ENCODE measurements at regions not wholly inside any gene's neighbourhood (a gene's known extent, or its start where the extent isn't known, plus 50 kb on each side); places are given as distances from the start of the nearest gene placed in this dataset.

DNA sequence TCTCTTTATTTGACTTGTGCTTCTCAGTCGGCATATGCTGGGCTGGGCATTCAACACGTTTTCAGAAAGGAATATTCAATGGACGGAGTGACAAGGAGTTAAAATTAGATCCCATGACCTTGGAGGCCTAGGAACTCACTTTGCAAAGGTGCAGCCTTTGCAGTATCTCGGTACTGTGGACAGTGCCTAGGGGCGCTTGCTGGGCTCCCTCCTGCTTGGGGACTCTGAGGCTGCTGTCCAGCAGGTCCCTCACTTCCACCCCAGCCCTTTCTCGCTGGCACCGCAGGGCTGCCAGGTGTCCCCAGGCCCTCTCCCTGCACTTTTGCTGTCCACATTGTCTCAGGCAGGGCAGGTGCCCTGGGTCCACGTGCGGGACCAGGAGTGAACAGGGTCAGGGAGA is 255.5 kb upstream of the B3GAT1 start:
- H3K4me1 Mint-ChIP-seq: no peaks in the 10 kb centered on the region
- H3K27me3 Mint-ChIP-seq: peaks cover 0 to 36% (median 17%) of the 10 kb centered on the region in 5 donors
- Histone ChIP-seq H3K4me3 (ENCODE audit: low read length) (no peak overlapping the region), H3K27ac (ENCODE audit: low read depth, low read length) (no peak overlapping the region), H3K9me3 (ENCODE audit: control insufficient read depth in 2 of 3, low read length in 3 of 3) (no peaks in the 10 kb centered on the region), H3K36me3 (ENCODE audit: control insufficient read depth in 2 of 3, insufficient read depth in 3 of 3, low read length in 3 of 3) (no peaks in the 10 kb centered on the region), H3K27me3 (ENCODE audit: control insufficient read depth in 2 of 2, insufficient read depth in 2 of 2, low read length in 2 of 2) (peaks cover 0 to 2% of the 10 kb centered on the region in 2 donors), H3K4me1 (ENCODE audit: control insufficient read depth in 2 of 2, insufficient read depth in 2 of 2, low read length in 2 of 2) (no peaks in the 10 kb centered on the region)
- CTCF ChIA-PET: no interaction called here
- no peak for DNase-seq
- no peaks in the 10 kb centered on the region for H3K9me3 Mint-ChIP-seq
- no peak overlapping the region for H3K4me3 Mint-ChIP-seq
- no peak for ATAC-seq
- POLR2A ChIA-PET: no interaction called here
- intact Hi-C loops (cut with micrococcal nuclease): no loop called here
- H3K27ac Mint-ChIP-seq: no peak overlapping the region
- H3K36me3 Mint-ChIP-seq: no peaks in the 10 kb centered on the region

DNA sequence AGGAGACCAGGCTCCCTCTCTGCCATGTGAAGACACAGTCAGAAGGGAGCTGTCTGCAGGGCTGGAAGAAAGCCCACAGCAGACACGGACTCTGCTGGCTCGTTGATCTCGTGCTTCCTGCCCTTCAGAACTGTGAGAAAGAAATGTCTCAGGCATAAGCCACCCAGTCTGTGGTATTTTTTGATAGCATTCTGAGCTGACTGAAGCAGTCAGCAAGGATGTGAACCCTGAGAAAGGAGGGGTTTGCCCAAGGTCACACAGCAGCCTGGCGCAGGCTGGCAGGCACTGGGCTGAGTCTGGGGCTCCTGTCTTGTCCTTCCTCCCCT is 255.1 kb upstream of the B3GAT1 start:
- ChIA-PET CTCF (no interaction called here), POLR2A (no interaction called here)
- Mint-ChIP-seq H3K4me1 (no peaks in the 10 kb centered on the region), H3K36me3 (no peaks in the 10 kb centered on the region), H3K4me3 (no peak overlapping the region), H3K9me3 (peaks cover 0 to 3% (median 0%) of the 10 kb centered on the region in 11 donors), H3K27ac (no peak overlapping the region), H3K27me3 (peaks cover 0 to 33% (median 14%) of the 10 kb centered on the region in 5 donors)
- ATAC-seq (no peak), DNase-seq (no peak)
- Histone ChIP-seq H3K4me3 (ENCODE audit: low read length) (no peak overlapping the region), H3K4me1 (ENCODE audit: control insufficient read depth in 2 of 2, insufficient read depth in 2 of 2, low read length in 2 of 2) (no peaks in the 10 kb centered on the region), H3K36me3 (ENCODE audit: control insufficient read depth in 2 of 3, insufficient read depth in 3 of 3, low read length in 3 of 3) (no peaks in the 10 kb centered on the region), H3K27me3 (ENCODE audit: control insufficient read depth in 2 of 2, insufficient read depth in 2 of 2, low read length in 2 of 2) (peaks cover 0 to 2% of the 10 kb centered on the region in 2 donors), H3K27ac (ENCODE audit: low read depth, low read length) (no peak overlapping the region), H3K9me3 (ENCODE audit: control insufficient read depth in 2 of 3, low read length in 3 of 3) (no peaks in the 10 kb centered on the region)
- intact Hi-C loops (cut with micrococcal nuclease): no loop called here

DNA sequence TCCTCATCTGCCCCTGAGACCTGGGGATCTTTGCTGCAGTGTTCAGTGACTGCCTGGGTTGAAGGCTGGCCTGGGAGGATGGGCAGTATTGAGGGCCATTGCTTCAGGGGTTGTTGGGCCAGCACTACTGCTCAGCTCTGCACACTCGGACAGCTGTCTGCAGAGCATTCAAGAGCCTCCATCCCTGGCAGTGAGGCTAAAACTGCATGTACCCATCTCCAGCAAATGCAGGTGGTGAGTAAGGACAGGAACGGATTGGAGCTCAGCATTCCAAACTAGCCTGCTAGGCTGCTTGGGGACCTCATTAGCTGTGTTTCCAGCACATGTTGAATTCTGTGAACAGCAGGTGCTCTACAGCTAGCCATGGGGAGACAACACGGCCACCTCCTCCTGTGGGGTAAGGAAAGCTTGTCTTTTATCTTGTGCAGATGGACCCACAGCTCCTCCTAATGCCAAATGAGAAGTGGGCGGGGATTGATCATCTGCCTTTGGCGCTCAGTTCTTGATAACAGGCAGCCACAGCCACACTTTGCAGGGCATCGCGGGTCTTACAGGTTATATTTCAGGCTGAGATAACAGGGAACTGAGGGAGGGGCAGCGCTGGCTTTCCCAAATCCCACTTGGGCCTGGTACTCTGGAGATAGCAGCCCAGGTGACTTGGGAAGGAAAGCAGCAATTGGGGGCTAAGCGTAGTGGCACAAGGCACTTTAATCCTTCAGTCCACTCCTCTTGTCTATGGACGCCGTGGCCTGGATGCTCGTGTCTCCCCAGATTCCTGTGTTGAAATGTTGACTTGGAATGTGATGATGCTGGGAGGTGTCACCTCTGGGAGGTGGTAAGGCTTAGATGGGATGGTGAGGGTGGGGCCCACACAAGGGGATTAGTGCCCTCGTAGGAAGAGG is 254.5 kb upstream of the B3GAT1 start:
- H3K9me3 Mint-ChIP-seq: peaks cover 0 to 9% (median 0%) of the 10 kb centered on the region in 11 donors
- intact Hi-C loops (cut with micrococcal nuclease): no loop called here
- ATAC-seq: no peak
- Histone ChIP-seq H3K9me3 (ENCODE audit: control insufficient read depth in 2 of 3, low read length in 3 of 3) (no peaks in the 10 kb centered on the region), H3K4me3 (ENCODE audit: low read length) (no peak overlapping the region), H3K27ac (ENCODE audit: low read depth, low read length) (no peak overlapping the region), H3K4me1 (ENCODE audit: control insufficient read depth in 2 of 2, insufficient read depth in 2 of 2, low read length in 2 of 2) (no peaks in the 10 kb centered on the region), H3K36me3 (ENCODE audit: control insufficient read depth in 2 of 3, insufficient read depth in 3 of 3, low read length in 3 of 3) (no peaks in the 10 kb centered on the region), H3K27me3 (ENCODE audit: control insufficient read depth in 2 of 2, insufficient read depth in 2 of 2, low read length in 2 of 2) (peaks cover 0 to 2% of the 10 kb centered on the region in 2 donors)
- no peak overlapping the region for H3K27ac Mint-ChIP-seq
- DNase-seq: no peak
- peaks cover 0 to 37% (median 10%) of the 10 kb centered on the region in 5 donors for H3K27me3 Mint-ChIP-seq
- no peaks in the 10 kb centered on the region for H3K4me1 Mint-ChIP-seq
- CTCF ChIA-PET: no interaction called here
- no peaks in the 10 kb centered on the region for H3K36me3 Mint-ChIP-seq
- POLR2A ChIA-PET: no interaction called here
- H3K4me3 Mint-ChIP-seq: no peak overlapping the region

- intact Hi-C loops (cut with micrococcal nuclease): no loop called here
- no peaks in the 10 kb centered on the region for H3K36me3 ChIP-seq (ENCODE audit: control insufficient read depth in 2 of 3, insufficient read depth in 3 of 3, low read length in 3 of 3)
- no peak overlapping the region for H3K4me3 Mint-ChIP-seq
- H3K36me3 Mint-ChIP-seq: no peaks in the 10 kb centered on the region
- no peaks in the 10 kb centered on the region for H3K9me3 ChIP-seq (ENCODE audit: control insufficient read depth in 2 of 3, low read length in 3 of 3)
- H3K4me1 ChIP-seq (ENCODE audit: control insufficient read depth in 2 of 2, insufficient read depth in 2 of 2, low read length in 2 of 2): no peaks in the 10 kb centered on the region
- DNase-seq (no peak), ATAC-seq (no peak)
- no peaks in the 10 kb centered on the region for H3K4me1 Mint-ChIP-seq
- H3K27ac ChIP-seq (ENCODE audit: low read depth, low read length): no peak overlapping the region
- H3K27ac Mint-ChIP-seq: no peak overlapping the region
- no peak overlapping the region for H3K4me3 ChIP-seq (ENCODE audit: low read length)
- ChIA-PET CTCF (no interaction called here), POLR2A (no interaction called here)
- H3K27me3 Mint-ChIP-seq: peaks cover 0 to 35% (median 8%) of the 10 kb centered on the region in 5 donors
- H3K27me3 ChIP-seq (ENCODE audit: control insufficient read depth in 2 of 2, insufficient read depth in 2 of 2, low read length in 2 of 2): peaks cover 0 to 2% of the 10 kb centered on the region in 2 donors
- H3K9me3 Mint-ChIP-seq: peaks cover 0 to 14% (median 2%) of the 10 kb centered on the region in 11 donors
Measured at GRCh38 chr11:134665571-134666270, 253.7 kb upstream of the B3GAT1 start.

DNA sequence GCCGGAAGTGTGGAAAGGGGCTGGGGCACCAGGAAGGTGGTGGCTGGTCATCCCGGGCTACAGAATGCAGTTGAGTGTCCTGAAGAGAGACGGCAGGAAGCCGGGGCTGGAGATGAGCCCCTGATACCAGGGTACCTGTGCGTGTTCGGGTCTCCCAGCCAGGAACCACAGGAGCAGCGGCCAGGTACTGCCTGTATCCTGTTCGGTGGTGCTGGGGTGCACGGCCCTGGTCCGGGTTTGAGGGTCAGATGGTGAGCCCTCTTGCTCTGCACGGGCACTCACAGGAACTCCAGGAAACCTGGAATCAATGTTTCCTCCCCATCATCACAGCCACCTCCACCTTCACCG is 253.1 kb upstream of the B3GAT1 start:
- CTCF ChIA-PET: interaction anchor here (0.5 kb wide), 1 partner anchor 62 kb away, joined by 3 read pairs; no protein-coding TSS in a partner anchor
- Histone ChIP-seq H3K36me3 (ENCODE audit: control insufficient read depth in 2 of 3, insufficient read depth in 3 of 3, low read length in 3 of 3) (no peaks in the 10 kb centered on the region), H3K4me3 (ENCODE audit: low read length) (no peak overlapping the region), H3K9me3 (ENCODE audit: control insufficient read depth in 2 of 3, low read length in 3 of 3) (no peaks in the 10 kb centered on the region), H3K27me3 (ENCODE audit: control insufficient read depth in 2 of 2, insufficient read depth in 2 of 2, low read length in 2 of 2) (peaks cover 0 to 2% of the 10 kb centered on the region in 2 donors), H3K27ac (ENCODE audit: low read depth, low read length) (no peak overlapping the region), H3K4me1 (ENCODE audit: control insufficient read depth in 2 of 2, insufficient read depth in 2 of 2, low read length in 2 of 2) (no peaks in the 10 kb centered on the region)
- Mint-ChIP-seq H3K4me1 (no peaks in the 10 kb centered on the region), H3K27me3 (peaks cover 0 to 30% (median 13%) of the 10 kb centered on the region in 5 donors), H3K27ac (no peak overlapping the region), H3K4me3 (no peak overlapping the region), H3K9me3 (peaks cover 0 to 19% (median 4%) of the 10 kb centered on the region in 11 donors), H3K36me3 (peaks cover 0 to 3% (median 0%) of the 10 kb centered on the region in 5 donors)
- no peak for DNase-seq
- intact Hi-C loops (cut with micrococcal nuclease): no loop called here
- POLR2A ChIA-PET: no interaction called here
- ATAC-seq: no peak

DNA sequence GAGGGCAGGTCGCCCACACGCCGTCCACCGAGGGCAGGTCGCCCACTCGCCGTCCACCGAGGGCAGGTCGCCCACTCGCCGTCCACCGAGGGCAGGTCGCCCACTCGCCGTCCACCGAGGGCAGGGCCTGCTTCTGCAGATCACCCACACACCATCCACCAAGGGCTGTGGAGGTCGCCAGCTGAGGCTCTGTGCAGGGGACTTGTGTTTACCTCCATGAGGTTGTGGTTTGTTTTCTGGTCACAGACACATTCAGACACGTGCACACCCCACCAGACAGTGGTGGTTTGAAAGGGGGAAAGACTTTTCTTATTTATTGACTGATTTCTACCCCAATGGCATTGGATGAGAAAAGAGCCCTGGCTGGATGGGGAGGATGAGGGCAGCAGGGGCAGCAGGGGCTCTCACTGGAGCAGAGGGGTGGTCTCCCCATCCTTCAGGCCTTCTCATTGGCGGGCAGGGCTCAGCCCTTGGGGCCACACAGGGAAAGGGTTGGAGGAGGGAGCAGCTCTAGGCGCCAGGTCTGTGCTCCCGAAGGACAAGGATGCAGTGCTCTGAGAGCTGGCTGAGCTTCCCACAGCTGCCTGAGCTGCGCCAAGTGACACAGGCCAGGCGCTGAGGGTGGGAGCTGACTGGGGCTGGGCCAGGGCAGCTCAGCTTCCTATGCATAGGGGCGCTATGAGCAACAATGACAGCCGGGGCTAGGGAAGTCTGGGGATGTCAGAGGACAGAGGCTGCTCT is 252.6 kb upstream of the B3GAT1 start:
- Histone ChIP-seq H3K36me3 (ENCODE audit: control insufficient read depth in 2 of 3, insufficient read depth in 3 of 3, low read length in 3 of 3) (no peaks in the 10 kb centered on the region), H3K9me3 (ENCODE audit: control insufficient read depth in 2 of 3, low read length in 3 of 3) (no peaks in the 10 kb centered on the region), H3K4me3 (ENCODE audit: low read length) (no peak overlapping the region), H3K4me1 (ENCODE audit: control insufficient read depth in 2 of 2, insufficient read depth in 2 of 2, low read length in 2 of 2) (no peaks in the 10 kb centered on the region), H3K27ac (ENCODE audit: low read depth, low read length) (no peak overlapping the region), H3K27me3 (ENCODE audit: control insufficient read depth in 2 of 2, insufficient read depth in 2 of 2, low read length in 2 of 2) (peaks cover 0 to 2% of the 10 kb centered on the region in 2 donors)
- Mint-ChIP-seq H3K4me1 (no peaks in the 10 kb centered on the region), H3K36me3 (peaks cover 0 to 5% (median 0%) of the 10 kb centered on the region in 5 donors), H3K27ac (no peak overlapping the region), H3K9me3 (peaks cover 0 to 25% (median 6%) of the 10 kb centered on the region in 11 donors), H3K27me3 (peaks cover 0 to 26% (median 14%) of the 10 kb centered on the region in 5 donors), H3K4me3 (no peak overlapping the region)
- ChIA-PET CTCF (interaction anchor here (0.5 kb wide), 1 partner anchor 62 kb away, joined by 3 read pairs; no protein-coding TSS in a partner anchor), POLR2A (no interaction called here)
- no peak for DNase-seq
- intact Hi-C loops (cut with micrococcal nuclease): no loop called here
- ATAC-seq: no peak

Measured in naive thymus-derived CD4-positive, alpha-beta T cell (primary cell).